MCF 10A (cell line): ENCODE measurements at regions not wholly inside any gene's neighbourhood (a gene's known extent, or its start where the extent isn't known, plus 50 kb on each side); places are given as distances from the start of the nearest gene placed in this dataset.

Experiments used
- BruUV-seq: library from RNA; stranded (reverse); fragments of 400-500 nt; replicated peaks from 2 replicates; lab custom pipeline; 2021; lab: Mats Ljungman, UMichigan
- CTCF ChIA-PET: fragments of 300-600 bp; sonication (Branson Sonifier 250); formaldehyde crosslinking; extraction: SDS; loops from one replicate; lab custom pipeline; 2021; ENCODE audit warnings: antibody characterized with exemption, inconsistent platforms; lab: Yijun Ruan, JAX
- POLR2A ChIA-PET: fragments of 300-600, 350-650 bp; sonication (Branson Sonifier 250); formaldehyde crosslinking; extraction: SDS; loops from one replicate; lab custom pipeline; 2020; ENCODE audit warnings: antibody characterized with exemption, inconsistent platforms; lab: Yijun Ruan, JAX
- DNase-seq: peaks from one replicate; pipeline ENCODE4 v3.0.0-alpha.2; 2018; ENCODE audit not compliant: unreplicated experiment
- H3K27ac Mint-ChIP-seq: one replicate; pipeline ENCODE4 v1.8.0; 2022; ENCODE audit warnings: mild to moderate bottlenecking, low read depth, mixed read lengths; ENCODE audit not compliant: unreplicated experiment
- H3K27me3 Mint-ChIP-seq: one replicate; pipeline ENCODE4 v1.8.0; 2022; ENCODE audit warnings: mixed read lengths; ENCODE audit not compliant: insufficient read depth, unreplicated experiment
- H3K36me3 Mint-ChIP-seq: one replicate; pipeline ENCODE4 v1.8.0; 2022; ENCODE audit warnings: mild to moderate bottlenecking, moderate library complexity, mixed read lengths; ENCODE audit not compliant: insufficient read depth, unreplicated experiment
- H3K4me1 Mint-ChIP-seq: one replicate; pipeline ENCODE4 v1.8.0; 2022; ENCODE audit warnings: mixed read lengths; ENCODE audit not compliant: insufficient read depth, unreplicated experiment
- H3K4me3 Mint-ChIP-seq: one replicate; pipeline ENCODE4 v1.8.0; 2022; ENCODE audit warnings: mild to moderate bottlenecking, moderate library complexity, mixed read lengths; ENCODE audit not compliant: unreplicated experiment
- H3K9me3 Mint-ChIP-seq: one replicate; pipeline ENCODE4 v1.8.0; 2022; ENCODE audit warnings: mixed read lengths; ENCODE audit not compliant: unreplicated experiment
- CTCF ChIP-seq: fragments of 200-600 bp; IDR thresholded peaks from one replicate; pipeline ENCODE4 v1.8.0; 2022; ENCODE audit warnings: antibody characterized with exemption, mild to moderate bottlenecking; ENCODE audit not compliant: unreplicated experiment
- intact Hi-C: fragments of 100-400 bp; cut with micrococcal nuclease; formaldehyde crosslinking; loops from 2 replicates; pipeline ENCODE4 v1.14.1; 2022

GRCh38 chr7:136050462-136050847, 73.3 kb upstream of the MTPN start:
- Mint-ChIP-seq H3K4me3 (no peak overlapping the region), H3K27ac (no peak overlapping the region), H3K4me1 (no peaks in the 10 kb centered on the region), H3K9me3 (no peaks in the 10 kb centered on the region), H3K36me3 (no peaks in the 10 kb centered on the region), H3K27me3 (peaks cover under 1% of the 10 kb centered on the region)
- CTCF ChIA-PET: no interaction called here
- DNase-seq: no peak
- no peak for TF ChIP-seq CTCF
- no TSS peak for BruUV-seq
- POLR2A ChIA-PET: no interaction called here
- intact Hi-C loops: no loop called here

GRCh38 chr7:136049818-136050461, 72.8 kb upstream of the MTPN start:
- no peak overlapping the region for H3K4me3 Mint-ChIP-seq
- H3K27ac Mint-ChIP-seq: no peak overlapping the region
- no peaks in the 10 kb centered on the region for H3K4me1 Mint-ChIP-seq
- BruUV-seq: no TSS peak
- POLR2A ChIA-PET: no interaction called here
- no peaks in the 10 kb centered on the region for H3K9me3 Mint-ChIP-seq
- TF ChIP-seq CTCF: no peak
- H3K27me3 Mint-ChIP-seq: no peaks in the 10 kb centered on the region
- CTCF ChIA-PET: no interaction called here
- H3K36me3 Mint-ChIP-seq: no peaks in the 10 kb centered on the region
- no peak for DNase-seq
- intact Hi-C loops: no loop called here

GRCh38 chr7:136049117-136049516, 72.0 kb upstream of the MTPN start:
- POLR2A ChIA-PET: no interaction called here
- BruUV-seq: no TSS peak
- Mint-ChIP-seq H3K27me3 (no peaks in the 10 kb centered on the region), H3K27ac (no peak overlapping the region), H3K4me3 (no peak overlapping the region), H3K9me3 (no peaks in the 10 kb centered on the region), H3K4me1 (no peaks in the 10 kb centered on the region), H3K36me3 (no peaks in the 10 kb centered on the region)
- TF ChIP-seq CTCF: no peak
- DNase-seq: no peak
- CTCF ChIA-PET: interaction anchor here (0.6 kb wide), 1 partner anchor 1597 kb away, joined by 3 read pairs; no protein-coding TSS in a partner anchor
- intact Hi-C loops: no loop called here

- no peak for TF ChIP-seq CTCF
- H3K27me3 Mint-ChIP-seq: no peaks in the 10 kb centered on the region
- intact Hi-C loops: no loop called here
- no peak overlapping the region for H3K27ac Mint-ChIP-seq
- no peak for DNase-seq
- CTCF ChIA-PET: no interaction called here
- POLR2A ChIA-PET: no interaction called here
- no peaks in the 10 kb centered on the region for H3K36me3 Mint-ChIP-seq
- no peaks in the 10 kb centered on the region for H3K4me1 Mint-ChIP-seq
- no peak overlapping the region for H3K4me3 Mint-ChIP-seq
- H3K9me3 Mint-ChIP-seq: no peaks in the 10 kb centered on the region
- BruUV-seq: no TSS peak
Measured at GRCh38 chr7:136046548-136046947, 69.4 kb upstream of the MTPN start.
